ENCODE measurements at regions not wholly inside any gene's neighbourhood (a gene's known extent, or its start where the extent isn't known, plus 50 kb on each side); places are given as distances from the start of the nearest gene placed in this dataset.
"Not testable (repeated sequence)": the region's sequence is repeated elsewhere in the genome, so short reads cannot be mapped to it uniquely, and the experiment has no call there.

DNA sequence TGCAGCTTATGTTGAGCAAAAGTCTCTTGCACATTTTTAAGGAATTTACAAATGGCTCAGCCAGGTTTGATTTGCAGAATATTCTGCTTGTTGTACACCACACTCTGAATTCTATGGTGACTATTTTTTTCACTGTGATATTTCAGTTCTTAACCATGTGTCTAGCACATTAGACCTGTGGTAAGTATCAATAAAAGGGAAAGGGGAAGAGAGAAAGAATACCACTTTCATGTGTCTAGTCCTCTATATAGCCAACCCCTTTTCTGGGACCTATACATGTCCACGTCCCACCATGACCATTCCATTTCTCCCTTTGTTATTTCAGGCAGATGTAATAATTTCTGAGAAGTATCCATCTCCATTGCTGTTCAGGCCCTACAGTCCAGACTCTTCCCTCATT lies 121.3 kb upstream of the PNPLA4 start:
- WGBS, 2 donors, result 71 to 86% methylated on average over 1 of the region's 1 CpG
- no peak for TF ChIP-seq POLR2A (IDR thresholded peaks at IDR 0.05)
- TF ChIP-seq, protein P1, sequence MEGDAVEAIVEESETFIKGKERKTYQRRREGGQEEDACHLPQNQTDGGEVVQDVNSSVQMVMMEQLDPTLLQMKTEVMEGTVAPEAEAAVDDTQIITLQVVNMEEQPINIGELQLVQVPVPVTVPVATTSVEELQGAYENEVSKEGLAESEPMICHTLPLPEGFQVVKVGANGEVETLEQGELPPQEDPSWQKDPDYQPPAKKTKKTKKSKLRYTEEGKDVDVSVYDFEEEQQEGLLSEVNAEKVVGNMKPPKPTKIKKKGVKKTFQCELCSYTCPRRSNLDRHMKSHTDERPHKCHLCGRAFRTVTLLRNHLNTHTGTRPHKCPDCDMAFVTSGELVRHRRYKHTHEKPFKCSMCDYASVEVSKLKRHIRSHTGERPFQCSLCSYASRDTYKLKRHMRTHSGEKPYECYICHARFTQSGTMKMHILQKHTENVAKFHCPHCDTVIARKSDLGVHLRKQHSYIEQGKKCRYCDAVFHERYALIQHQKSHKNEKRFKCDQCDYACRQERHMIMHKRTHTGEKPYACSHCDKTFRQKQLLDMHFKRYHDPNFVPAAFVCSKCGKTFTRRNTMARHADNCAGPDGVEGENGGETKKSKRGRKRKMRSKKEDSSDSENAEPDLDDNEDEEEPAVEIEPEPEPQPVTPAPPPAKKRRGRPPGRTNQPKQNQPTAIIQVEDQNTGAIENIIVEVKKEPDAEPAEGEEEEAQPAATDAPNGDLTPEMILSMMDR (IDR thresholded peaks at IDR 0.05), result no peak
- no peak overlapping the region for H3K4me3 ChIP-seq (ENCODE audit: low read depth, poor library complexity, severe bottlenecking)
- intact Hi-C loops (cut with DNase I; ENCODE audit: low total_unique reads), result no loop called here
- DNase-seq (ENCODE audit: low spot score in 2 of 2), result no peak

GRCh38 chrX:8044947-8045346 lies 117.7 kb upstream of the PNPLA4 start:
- TF ChIP-seq, protein P1 (IDR thresholded peaks at IDR 0.05), result no peak
- TF ChIP-seq POLR2A (IDR thresholded peaks at IDR 0.05), result no peak
- DNase-seq (ENCODE audit: low spot score in 2 of 2), result no peak
- no peak overlapping the region for H3K4me3 ChIP-seq (ENCODE audit: low read depth, poor library complexity, severe bottlenecking)
- WGBS, 2 donors, result 75 to 78% methylated on average over 7 of the region's 7 CpGs
- intact Hi-C loops (cut with DNase I; ENCODE audit: low total_unique reads), result no loop called here

DNA sequence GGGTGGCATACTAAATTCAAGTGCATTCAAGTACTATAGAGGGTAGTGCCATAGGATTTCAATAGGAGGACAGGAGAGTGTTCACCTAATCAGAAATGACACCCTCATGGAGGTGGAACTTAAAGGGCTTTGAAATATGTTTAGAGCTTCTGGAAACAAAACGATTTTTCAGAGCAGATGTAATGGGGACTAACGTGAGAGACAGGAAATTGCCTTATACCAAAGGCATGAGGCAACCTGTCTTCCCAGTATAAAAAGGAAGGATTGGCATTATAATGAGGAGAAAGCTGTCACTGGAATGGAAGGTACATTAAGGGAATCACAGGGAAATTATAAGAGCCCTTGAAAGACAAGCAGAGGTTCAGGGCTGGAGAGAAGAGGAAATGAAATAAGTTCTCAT lies 116.3 kb upstream of the PNPLA4 start:
- no peak overlapping the region for H3K4me3 ChIP-seq (ENCODE audit: low read depth, poor library complexity, severe bottlenecking)
- TF ChIP-seq, protein P1 (IDR thresholded peaks at IDR 0.05), result no peak
- TF ChIP-seq POLR2A (IDR thresholded peaks at IDR 0.05), result no peak
- intact Hi-C loops (cut with DNase I; ENCODE audit: low total_unique reads), result no loop called here
- DNase-seq (ENCODE audit: low spot score in 2 of 2), result no peak
- WGBS, 2 donors, result 27 to 30% methylated on average over 2 of the region's 2 CpGs

GRCh38 chrX:8043121-8043520 lies 115.9 kb upstream of the PNPLA4 start:
- TF ChIP-seq, protein P1 (IDR thresholded peaks at IDR 0.05), result no peak
- TF ChIP-seq POLR2A (IDR thresholded peaks at IDR 0.05), result no peak

DNA sequence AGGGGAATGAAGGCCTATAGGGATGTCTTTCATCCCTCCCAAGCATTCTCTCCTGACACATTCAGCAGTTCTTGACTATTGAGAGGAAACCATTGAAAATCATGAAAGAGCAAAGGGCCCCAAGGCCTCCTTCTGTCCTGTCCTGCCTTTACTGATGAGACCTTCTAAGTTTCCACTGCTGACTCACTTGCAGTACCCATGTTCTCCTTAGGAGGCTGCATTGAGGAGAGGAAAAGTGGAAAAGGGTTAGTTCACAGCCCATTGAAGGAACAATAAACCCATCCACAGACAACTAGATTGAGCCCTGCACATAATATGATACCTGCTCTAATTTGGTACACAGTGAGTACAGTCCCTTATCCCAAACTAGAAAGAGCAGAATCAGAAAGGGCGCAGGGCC lies 115.1 kb upstream of the PNPLA4 start:
- no peak for DNase-seq (ENCODE audit: low spot score in 2 of 2)
- intact Hi-C loops (cut with DNase I; ENCODE audit: low total_unique reads), result no loop called here
- TF ChIP-seq, protein P1 (IDR thresholded peaks at IDR 0.05), result no peak
- no peak for TF ChIP-seq POLR2A (IDR thresholded peaks at IDR 0.05)
- 96 to 100% methylated on average over 1 of the region's 1 CpG for WGBS, 2 donors
- no peak overlapping the region for H3K4me3 ChIP-seq (ENCODE audit: low read depth, poor library complexity, severe bottlenecking)

More at GRCh38 chrX:8043121-8043520, 115.9 kb upstream of the PNPLA4 start:
- intact Hi-C loops (cut with DNase I; ENCODE audit: low total_unique reads), result no loop called here
- 62 to 70% methylated on average over 3 of the region's 3 CpGs for WGBS, 2 donors
- H3K4me3 ChIP-seq (ENCODE audit: low read depth, poor library complexity, severe bottlenecking), result no peak overlapping the region
- DNase-seq (ENCODE audit: low spot score in 2 of 2), result no peak

DNA sequence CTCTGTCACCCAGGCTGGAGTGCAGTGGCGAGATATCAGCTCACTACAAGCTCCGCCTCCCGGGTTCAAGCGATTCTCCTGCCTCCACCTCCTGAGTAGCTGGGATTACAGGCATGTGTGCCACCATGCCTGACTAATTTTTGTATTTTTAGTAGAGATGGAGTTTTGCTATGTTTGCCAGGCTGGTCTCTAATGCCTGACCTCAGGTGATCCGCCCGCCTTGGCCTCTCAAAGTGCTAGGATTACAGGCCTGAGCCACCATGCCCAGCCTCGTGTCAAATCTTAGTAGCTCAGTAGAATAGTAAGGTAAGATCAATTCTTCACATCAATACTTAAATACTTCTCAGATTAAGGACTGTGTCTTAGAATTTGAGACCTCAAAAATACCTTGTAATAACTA lies 112.5 kb upstream of the PNPLA4 start:
- 89 to 90% methylated on average over 7 of the region's 7 CpGs for WGBS, 2 donors
- intact Hi-C loops (cut with DNase I; ENCODE audit: low total_unique reads); DNase-seq (ENCODE audit: low spot score in 2 of 2); H3K4me3 ChIP-seq (ENCODE audit: low read depth, poor library complexity, severe bottlenecking): not testable (repeated sequence)
